ENCODE measurements at regions not wholly inside any gene's neighbourhood (a gene's known extent, or its start where the extent isn't known, plus 50 kb on each side); places are given as distances from the start of the nearest gene placed in this dataset.

- Histone ChIP-seq H3K9me2 (no peaks in the 10 kb centered on the region), H4K20me1 (ENCODE audit: insufficient read depth) (no peaks in the 10 kb centered on the region), H3K36me3 (replicated peaks in 1 of 2; ENCODE audit: control insufficient read depth in 1 of 2, insufficient read depth in 2 of 2, low read length in 1 of 2) (no peaks in the 10 kb centered on the region), H3K27me3 (ENCODE audit: insufficient read depth) (no peaks in the 10 kb centered on the region), H3F3A (replicated peaks; ENCODE audit: insufficient read depth) (no peaks in the 10 kb centered on the region), H3K9ac (no peak overlapping the region), H3K4me3 (ENCODE audit: low read depth in 2 of 2, low read length in 1 of 2) (no peak overlapping the region), H3K4me2 (no peak overlapping the region), H3K79me2 (ENCODE audit: insufficient read depth) (no peaks in the 10 kb centered on the region), H3K4me1 (ENCODE audit: control insufficient read depth in 1 of 2, insufficient read depth in 2 of 2, low read depth in 1 of 2, low read length in 1 of 2) (no peaks in the 10 kb centered on the region), H3K27ac (ENCODE audit: low read depth in 2 of 2, low read length in 1 of 2) (no peak overlapping the region), H3K9me3 (no peaks in the 10 kb centered on the region), H2AFZ (ENCODE audit: low read depth) (no peak overlapping the region)
- TF ChIP-seq GABPA (IDR thresholded peaks at IDR 0.05; ENCODE audit: low read depth), result no peak
- TF ChIP-seq NFIC (IDR thresholded peaks at IDR 0.05; ENCODE audit: borderline replicate concordance), result no peak
- no peak for TF ChIP-seq SMC3 (IDR thresholded peaks at IDR 0.05; ENCODE audit: low read depth, low read length)
- TF ChIP-seq USF2 (IDR thresholded peaks at IDR 0.05; ENCODE audit: borderline replicate concordance, low read depth, low read length), result no peak
- TF ChIP-seq TCF12 (IDR thresholded peaks at IDR 0.05), result no peak
- no peak for TF ChIP-seq FOSL2 (IDR thresholded peaks at IDR 0.05; ENCODE audit: borderline replicate concordance, low read depth)
- TF ChIP-seq MAX (IDR thresholded peaks at IDR 0.05; ENCODE audit: low read depth), result no peak
- no peak for TF ChIP-seq POLR2AphosphoS5 (IDR thresholded peaks at IDR 0.05; ENCODE audit: low read depth, low read length)
- TF ChIP-seq RXRA (IDR thresholded peaks at IDR 0.05; ENCODE audit: borderline replicate concordance, low read depth), result no peak
- TF ChIP-seq TEAD4 (IDR thresholded peaks at IDR 0.05; ENCODE audit: borderline replicate concordance, insufficient read depth), result no peak
- no peak for TF ChIP-seq IRF3 (IDR thresholded peaks at IDR 0.05; ENCODE audit: low read depth, low read length)
- no peak for TF ChIP-seq USF1 (IDR thresholded peaks at IDR 0.05; ENCODE audit: borderline replicate concordance, low read depth)
- DNase-seq, result no peak
- POLR2A ChIA-PET, result no interaction called here
- 6% methylated on average over 2 of the region's 2 CpGs for WGBS (ENCODE audit: low lambda C conversion rate)
- CTCF ChIA-PET, result no interaction called here
Measured at GRCh38 chr2:36277881-36278523, 77.6 kb upstream of the CRIM1 start.

GRCh38 chr2:36277146-36277808 is 78.3 kb upstream of the CRIM1 start:
- TF ChIP-seq FOSL2 (IDR thresholded peaks at IDR 0.05; ENCODE audit: borderline replicate concordance, low read depth) (peak; percentile 62; the same call in 1 of the 2 replicates), MEF2A (IDR thresholded peaks at IDR 0.05; ENCODE audit: borderline replicate concordance, low read depth) (no peak)
- H3F3A ChIP-seq (replicated peaks; ENCODE audit: insufficient read depth), result no peaks in the 10 kb centered on the region
- H4K20me1 ChIP-seq (ENCODE audit: insufficient read depth), result no peaks in the 10 kb centered on the region
- no peak overlapping the region for H3K4me3 ChIP-seq (ENCODE audit: low read depth in 2 of 2, low read length in 1 of 2)
- H3K36me3 ChIP-seq (replicated peaks in 1 of 2; ENCODE audit: control insufficient read depth in 1 of 2, insufficient read depth in 2 of 2, low read length in 1 of 2), result no peaks in the 10 kb centered on the region
- H2AFZ ChIP-seq (ENCODE audit: low read depth), result no peak overlapping the region
- no peaks in the 10 kb centered on the region for H3K4me1 ChIP-seq (ENCODE audit: control insufficient read depth in 1 of 2, insufficient read depth in 2 of 2, low read depth in 1 of 2, low read length in 1 of 2)
- no peak overlapping the region for H3K9ac ChIP-seq
- H3K27me3 ChIP-seq (ENCODE audit: insufficient read depth), result no peaks in the 10 kb centered on the region
- no peaks in the 10 kb centered on the region for H3K9me2 ChIP-seq
- 11% methylated on average over 3 of the region's 3 CpGs for WGBS (ENCODE audit: low lambda C conversion rate)
- CTCF ChIA-PET, result no interaction called here
- POLR2A ChIA-PET, result no interaction called here
- no peaks in the 10 kb centered on the region for H3K9me3 ChIP-seq
- no peaks in the 10 kb centered on the region for H3K79me2 ChIP-seq (ENCODE audit: insufficient read depth)
- no peak overlapping the region for H3K27ac ChIP-seq (ENCODE audit: low read depth in 2 of 2, low read length in 1 of 2)
- DNase-seq, result no peak
- no peak overlapping the region for H3K4me2 ChIP-seq

All from SK-N-SH (cell line).